ENCODE measurements at regions not wholly inside any gene's neighbourhood (a gene's known extent, or its start where the extent isn't known, plus 50 kb on each side); places are given as distances from the start of the nearest gene placed in this dataset.
A peak's percentile ranks its signal among the peaks of the same experiment; 100 is the strongest.

DNA sequence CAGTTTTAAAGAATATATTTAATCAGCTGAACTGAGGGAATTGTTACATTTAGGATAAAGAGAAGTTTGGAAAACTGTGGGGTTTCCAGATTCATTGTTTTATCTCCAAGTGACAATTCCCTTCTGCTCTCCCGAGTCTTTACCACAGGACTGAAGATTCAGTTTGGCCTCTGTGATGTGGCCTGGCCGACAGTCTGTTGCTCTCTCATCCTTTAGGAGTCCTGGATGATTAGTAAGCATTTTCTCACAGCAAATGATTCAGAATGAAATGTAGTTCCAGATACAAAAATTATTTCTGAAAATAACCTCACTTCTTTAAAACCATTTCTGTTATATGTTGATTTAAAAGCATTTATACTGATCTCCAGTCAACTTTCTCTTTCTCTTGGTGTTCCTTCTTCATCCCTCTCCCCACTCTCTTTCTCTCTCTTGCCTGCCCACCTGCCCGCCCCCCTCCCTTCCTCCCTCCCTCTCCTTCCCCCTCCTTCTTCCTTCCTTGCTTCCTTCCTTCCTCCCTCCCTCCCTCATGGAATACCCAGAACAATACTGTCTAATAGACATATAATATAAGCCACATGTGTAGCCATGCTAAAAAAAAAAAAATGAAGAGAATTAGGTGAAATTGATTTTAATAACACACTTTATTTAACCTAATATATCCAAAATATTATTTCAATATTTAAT lies 254.9 kb downstream of the PRL start:
- Histone ChIP-seq H4K20me1 (ENCODE audit: control insufficient read depth, insufficient read depth, insufficient read length) (no peaks in the 10 kb centered on the region), H3K23me2 (ENCODE audit: insufficient read length, low read depth, low read length, poor library complexity, severe bottlenecking) (no peaks in the 10 kb centered on the region), H3K23ac (ENCODE audit: insufficient read length, low read depth, low read length) (no peak overlapping the region), H3K14ac (ENCODE audit: insufficient read depth, low read length) (no peak overlapping the region), H3T11ph (ENCODE audit: low read length) (no peak overlapping the region), H2AK5ac (ENCODE audit: insufficient read length, low read length) (no peak overlapping the region), H2BK12ac (ENCODE audit: insufficient read length, low read depth, low read length) (no peak overlapping the region), H3K56ac (ENCODE audit: insufficient read length, low read depth, low read length) (no peak overlapping the region), H3K27me3 (ENCODE audit: insufficient read depth, low read length) (no peaks in the 10 kb centered on the region), H2BK120ac (ENCODE audit: low read depth, low read length, poor library complexity, severe bottlenecking) (no peak overlapping the region), H3K79me2 (ENCODE audit: insufficient read depth, low read length) (0 out of 2 replicates have a peak, but pooled peaks cover 3% of the 10 kb centered on the region), H2BK5ac (ENCODE audit: insufficient read length, low read length) (no peak overlapping the region), H3K79me1 (ENCODE audit: insufficient read depth, low read depth, low read length, poor library complexity, severe bottlenecking) (no peaks in the 10 kb centered on the region), H4K8ac (replicated peaks; ENCODE audit: insufficient read length, low read depth, low read length) (no peak overlapping the region), H2BK15ac (ENCODE audit: low read depth, low read length) (no peak overlapping the region), H3K4me1 (ENCODE audit: insufficient read depth, low read length) (peaks cover 6% of the 10 kb centered on the region; the same call in 1 of the 2 replicates), H2BK20ac (ENCODE audit: low read depth, low read length, poor library complexity, severe bottlenecking) (no peak overlapping the region), H4K5ac (ENCODE audit: insufficient read length, low read depth, low read length) (no peak overlapping the region), H3K4ac (ENCODE audit: low read depth, low read length) (no peak overlapping the region), H2AFZ (ENCODE audit: low read length) (no peak overlapping the region), H3K9me3 (ENCODE audit: control insufficient read depth, low read depth, low read length) (no peaks in the 10 kb centered on the region), H4K91ac (ENCODE audit: insufficient read length, low read depth, low read length) (no peak overlapping the region), H3K27ac (ENCODE audit: insufficient read length, low read depth, low read length) (no peak overlapping the region), H3K4me2 (ENCODE audit: insufficient read depth, insufficient read length, low read length) (no peak overlapping the region), H3K9ac (ENCODE audit: extremely low read depth, insufficient read length, low read length) (no peak overlapping the region), H3K18ac (ENCODE audit: insufficient read length, low read depth, low read length) (no peak overlapping the region)
- H3K27me3 Mint-ChIP-seq (ENCODE audit: low read depth), result no peaks in the 10 kb centered on the region
- no peak for DNase-seq
- peaks cover 33 to 42% (median 36%) of the 10 kb centered on the region in 3 experiments for H3K36me3 Mint-ChIP-seq (ENCODE audit: insufficient read depth in 1 of 3, low read depth in 3 of 3)
- TF ChIP-seq, protein P1, sequence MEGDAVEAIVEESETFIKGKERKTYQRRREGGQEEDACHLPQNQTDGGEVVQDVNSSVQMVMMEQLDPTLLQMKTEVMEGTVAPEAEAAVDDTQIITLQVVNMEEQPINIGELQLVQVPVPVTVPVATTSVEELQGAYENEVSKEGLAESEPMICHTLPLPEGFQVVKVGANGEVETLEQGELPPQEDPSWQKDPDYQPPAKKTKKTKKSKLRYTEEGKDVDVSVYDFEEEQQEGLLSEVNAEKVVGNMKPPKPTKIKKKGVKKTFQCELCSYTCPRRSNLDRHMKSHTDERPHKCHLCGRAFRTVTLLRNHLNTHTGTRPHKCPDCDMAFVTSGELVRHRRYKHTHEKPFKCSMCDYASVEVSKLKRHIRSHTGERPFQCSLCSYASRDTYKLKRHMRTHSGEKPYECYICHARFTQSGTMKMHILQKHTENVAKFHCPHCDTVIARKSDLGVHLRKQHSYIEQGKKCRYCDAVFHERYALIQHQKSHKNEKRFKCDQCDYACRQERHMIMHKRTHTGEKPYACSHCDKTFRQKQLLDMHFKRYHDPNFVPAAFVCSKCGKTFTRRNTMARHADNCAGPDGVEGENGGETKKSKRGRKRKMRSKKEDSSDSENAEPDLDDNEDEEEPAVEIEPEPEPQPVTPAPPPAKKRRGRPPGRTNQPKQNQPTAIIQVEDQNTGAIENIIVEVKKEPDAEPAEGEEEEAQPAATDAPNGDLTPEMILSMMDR (conservative IDR thresholded peaks at IDR 0.05), result no peak
- H3K27ac Mint-ChIP-seq, result peak overlapping the region in 1 of 3 experiments; percentile 35; a peak in 1 of 7 replicates
- WGBS (ENCODE audit: extremely low coverage, insufficient read length, low lambda C conversion rate), result no CpG with 5 or more reads among the region's 3 CpGs
- peaks cover 14 to 19% of the 10 kb centered on the region in 2 experiments for H3K4me1 Mint-ChIP-seq
- peaks cover 14 to 19% of the 10 kb centered on the region in 2 experiments for H3K9me3 Mint-ChIP-seq
- H3K4me3 Mint-ChIP-seq, result no peak overlapping the region
